ENCODE measurements at regions not wholly inside any gene's neighbourhood (a gene's known extent, or its start where the extent isn't known, plus 50 kb on each side); places are given as distances from the start of the nearest gene placed in this dataset.

DNA sequence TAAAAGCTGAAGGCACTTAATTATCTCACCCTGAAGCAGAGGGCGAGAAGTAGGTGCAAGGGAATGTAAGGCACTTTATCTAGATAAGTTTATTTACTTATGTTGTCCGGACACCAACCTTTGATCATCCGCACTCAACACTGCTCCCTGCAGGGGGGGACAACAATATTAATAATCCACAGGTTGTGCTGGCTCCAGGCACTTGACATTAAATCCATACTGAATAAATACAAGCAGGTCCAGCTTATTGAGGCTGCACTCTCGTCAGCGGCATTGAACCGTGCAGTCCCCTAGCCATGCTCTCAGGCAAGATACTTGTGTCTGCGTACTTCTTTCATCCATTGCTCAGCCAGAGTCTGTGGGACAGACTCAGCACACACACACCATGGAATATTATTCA lies 374.5 kb upstream of the NBEA start:
- no peak for TF ChIP-seq CTCF (IDR thresholded peaks at IDR 0.05)
- no peak for TF ChIP-seq EZH2 (IDR thresholded peaks at IDR 0.05; ENCODE audit: borderline replicate concordance, insufficient read depth, low read depth, low read length, poor library complexity, severe bottlenecking)
